Left lung (tissue), 4 donors: ENCODE measurements at regions not wholly inside any gene's neighbourhood (a gene's known extent, or its start where the extent isn't known, plus 50 kb on each side); places are given as distances from the start of the nearest gene placed in this dataset.

ENCODE experiments used
- ATAC-seq: fragments of 200-7000 bp; cut with Tn5 transposase; one replicate; pipeline ENCODE4 v1.9.1; 2020; ENCODE audit warnings: moderate library complexity
- DNase-seq, 4 donors: peaks; one replicate each; pipeline ENCODE4 v3.0.0-alpha.2; 2013 to 2020
- H3K27ac ChIP-seq, 2 donors: fragments of 200-600 bp; sonication (generic) in 1 of 2; one replicate each; pipeline versions ENCODE4 v1.5.0 to v1.8.0; 2020 to 2021
- H3K27me3 ChIP-seq, 2 donors: fragments of 200-600 bp; sonication (generic) in 1 of 2; one replicate each; pipeline versions ENCODE4 v1.5.0 to v1.8.0; 2020 to 2021
- H3K36me3 ChIP-seq, 2 donors: fragments of 200-600 bp; sonication (generic) in 1 of 2; one replicate each; pipeline versions ENCODE4 v1.5.0 to v1.8.0; 2020 to 2021
- H3K4me1 ChIP-seq, 2 donors: fragments of 200-600 bp; one replicate each; pipeline ENCODE4 v1.8.0; 2021
- H3K4me3 ChIP-seq, 2 donors: fragments of 200-600 bp; sonication (generic) in 1 of 2; one replicate each; pipeline versions ENCODE4 v1.5.0 to v1.8.0; 2020 to 2021; ENCODE audit warnings: mild to moderate bottlenecking in 1 of 2
- H3K9me3 ChIP-seq, 2 donors: fragments of 200-600 bp; sonication (generic) in 1 of 2; one replicate each; pipeline versions ENCODE4 v1.5.0 to v1.8.0; 2020 to 2021
- intact Hi-C, 2 donors: fragments of 100-400 bp; cut with DNase I; formaldehyde crosslinking; loops; one replicate each; pipeline versions ENCODE4 v1.11.2 to v1.14.2; 2022
- TF ChIP-seq, protein P1 (sequence below), 2 donors: fragments of 200-600 bp; sonication (generic) in 1 of 2; IDR thresholded peaks; one replicate each; pipeline versions ENCODE4 v1.5.0 to v1.8.0; 2021; ENCODE audit warnings: antibody characterized with exemption in 2 of 2
- donor health status: DM: no; HTN: yes; CAD: no.
- donor health status: DM: no; HTN: no; CAD: no.

- no peak for DNase-seq
Measured at GRCh38 chr18:40676668-40677067, 1278.4 kb upstream of the PIK3C3 start.

DNA sequence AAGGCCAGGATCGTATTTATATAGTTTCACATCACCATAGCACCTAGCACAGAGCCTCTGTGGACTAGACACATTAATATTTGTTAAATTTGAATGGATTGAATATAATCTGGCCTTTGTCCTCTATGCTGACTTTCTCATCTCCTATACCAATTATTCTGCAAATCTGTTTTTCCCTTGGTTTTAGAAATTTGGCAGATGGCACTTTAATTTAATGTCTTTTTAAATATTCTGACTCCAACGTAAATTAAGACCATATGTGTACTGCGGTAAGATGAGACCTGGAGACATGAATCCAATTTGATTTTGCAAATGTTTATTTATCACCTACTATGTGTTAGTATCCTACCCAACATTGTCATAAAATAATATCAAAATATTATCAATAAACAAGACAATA is 1281.9 kb upstream of the PIK3C3 start:
- ATAC-seq = no peak
- intact Hi-C loops = no loop called here
- H3K36me3 ChIP-seq = no peaks in the 10 kb centered on the region
- H3K9me3 ChIP-seq = no peaks in the 10 kb centered on the region
- H3K4me3 ChIP-seq = no peak overlapping the region
- H3K27ac ChIP-seq = no peak overlapping the region
- no peak for DNase-seq
- no peaks in the 10 kb centered on the region for H3K27me3 ChIP-seq
- TF ChIP-seq, protein P1, sequence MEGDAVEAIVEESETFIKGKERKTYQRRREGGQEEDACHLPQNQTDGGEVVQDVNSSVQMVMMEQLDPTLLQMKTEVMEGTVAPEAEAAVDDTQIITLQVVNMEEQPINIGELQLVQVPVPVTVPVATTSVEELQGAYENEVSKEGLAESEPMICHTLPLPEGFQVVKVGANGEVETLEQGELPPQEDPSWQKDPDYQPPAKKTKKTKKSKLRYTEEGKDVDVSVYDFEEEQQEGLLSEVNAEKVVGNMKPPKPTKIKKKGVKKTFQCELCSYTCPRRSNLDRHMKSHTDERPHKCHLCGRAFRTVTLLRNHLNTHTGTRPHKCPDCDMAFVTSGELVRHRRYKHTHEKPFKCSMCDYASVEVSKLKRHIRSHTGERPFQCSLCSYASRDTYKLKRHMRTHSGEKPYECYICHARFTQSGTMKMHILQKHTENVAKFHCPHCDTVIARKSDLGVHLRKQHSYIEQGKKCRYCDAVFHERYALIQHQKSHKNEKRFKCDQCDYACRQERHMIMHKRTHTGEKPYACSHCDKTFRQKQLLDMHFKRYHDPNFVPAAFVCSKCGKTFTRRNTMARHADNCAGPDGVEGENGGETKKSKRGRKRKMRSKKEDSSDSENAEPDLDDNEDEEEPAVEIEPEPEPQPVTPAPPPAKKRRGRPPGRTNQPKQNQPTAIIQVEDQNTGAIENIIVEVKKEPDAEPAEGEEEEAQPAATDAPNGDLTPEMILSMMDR (IDR thresholded peaks at IDR 0.05) = no peak
- H3K4me1 ChIP-seq = no peaks in the 10 kb centered on the region

More at GRCh38 chr18:40676668-40677067, 1278.4 kb upstream of the PIK3C3 start:
- Histone ChIP-seq H3K4me1 (no peaks in the 10 kb centered on the region), H3K27ac (no peak overlapping the region), H3K36me3 (no peaks in the 10 kb centered on the region), H3K4me3 (no peak overlapping the region), H3K27me3 (no peaks in the 10 kb centered on the region), H3K9me3 (no peaks in the 10 kb centered on the region)
- intact Hi-C loops = no loop called here
- no peak for ATAC-seq
- TF ChIP-seq, protein P1 (IDR thresholded peaks at IDR 0.05) = no peak

- Histone ChIP-seq H3K4me1 (no peaks in the 10 kb centered on the region), H3K4me3 (no peak overlapping the region), H3K27me3 (no peaks in the 10 kb centered on the region), H3K36me3 (no peaks in the 10 kb centered on the region), H3K27ac (no peak overlapping the region), H3K9me3 (no peaks in the 10 kb centered on the region)
- intact Hi-C loops = no loop called here
- DNase-seq (no peak), ATAC-seq (no peak)
- TF ChIP-seq, protein P1 (IDR thresholded peaks at IDR 0.05) = no peak
Measured at GRCh38 chr18:40672590-40672989, 1282.4 kb upstream of the PIK3C3 start.

DNA sequence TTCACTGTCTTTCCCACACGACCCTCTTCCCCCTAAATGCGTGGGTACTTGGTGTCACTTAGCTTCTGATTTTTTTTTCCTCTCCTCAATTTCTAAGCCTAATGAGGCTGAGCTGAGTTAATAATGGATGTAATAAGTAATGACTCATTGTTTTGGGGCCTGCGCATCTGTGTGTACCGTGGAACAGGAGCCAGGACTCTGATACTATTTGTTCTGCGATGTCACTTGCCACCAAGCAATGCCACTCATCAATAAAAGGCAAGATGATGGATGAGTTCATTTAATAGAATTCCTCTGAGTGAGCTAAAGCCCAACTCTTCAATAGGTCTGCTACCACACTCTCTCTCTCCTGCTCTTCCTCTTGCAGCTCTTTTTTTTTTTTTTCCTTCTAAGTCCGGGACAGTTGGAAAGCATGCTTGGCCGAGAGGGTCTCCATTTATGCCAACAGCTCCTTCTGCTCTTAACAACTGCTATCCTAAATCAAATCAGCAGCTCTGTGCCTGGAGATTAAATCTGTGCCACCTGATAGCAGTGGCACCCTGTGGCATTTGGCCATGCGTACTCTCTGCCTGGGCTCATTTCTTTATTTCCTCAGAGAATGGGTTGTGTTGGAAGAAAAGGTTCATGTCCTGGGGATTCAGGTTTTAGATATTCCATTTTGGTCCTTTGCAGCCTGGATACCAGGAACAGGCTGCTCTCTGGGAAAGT is 1284.2 kb upstream of the PIK3C3 start:
- TF ChIP-seq, protein P1 (IDR thresholded peaks at IDR 0.05) = no peak
- no peak overlapping the region for H3K27ac ChIP-seq
- no peak for ATAC-seq
- no peak overlapping the region for H3K4me3 ChIP-seq
- DNase-seq = no peak
- H3K4me1 ChIP-seq = no peaks in the 10 kb centered on the region
- H3K36me3 ChIP-seq = no peaks in the 10 kb centered on the region
- intact Hi-C loops = no loop called here
- no peaks in the 10 kb centered on the region for H3K9me3 ChIP-seq
- no peaks in the 10 kb centered on the region for H3K27me3 ChIP-seq

- Histone ChIP-seq H3K27ac (no peak overlapping the region), H3K4me3 (no peak overlapping the region), H3K4me1 (no peaks in the 10 kb centered on the region), H3K27me3 (no peaks in the 10 kb centered on the region), H3K36me3 (no peaks in the 10 kb centered on the region), H3K9me3 (peaks cover 0 to 9% of the 10 kb centered on the region in 2 donors)
- intact Hi-C loops = no loop called here
- TF ChIP-seq, protein P1 (IDR thresholded peaks at IDR 0.05) = no peak
- ATAC-seq = no peak
- peak in 1 of 4 donors; percentile 57 for DNase-seq
Measured at GRCh38 chr18:40662898-40663437, 1292.1 kb upstream of the PIK3C3 start.
